OCI-LY3 (cell line): ENCODE measurements at regions not wholly inside any gene's neighbourhood (a gene's known extent, or its start where the extent isn't known, plus 50 kb on each side); places are given as distances from the start of the nearest gene placed in this dataset.

ENCODE experiments used
- H2AFZ ChIP-seq: fragments of 200-600, 300-600 bp; shearing (Covaris generic); 2 replicates; pipeline ENCODE4 v1.6.0; 2014; ENCODE audit warnings: antibody characterized with exemption, low read depth, low read length
- H3K27ac ChIP-seq: fragments of 200-600, 300-600 bp; sonication (generic); 2 replicates; pipeline ENCODE4 v1.5.1; 2014; ENCODE audit warnings: mild to moderate bottlenecking, low read length, moderate library complexity, mixed read lengths
- H3K27me3 ChIP-seq: fragments of 200-600, 300-600 bp; sonication (generic); 2 replicates; pipeline ENCODE4 v1.6.1; 2014; ENCODE audit warnings: low read depth, low read length, mixed read lengths
- H3K36me3 ChIP-seq: fragments of 200-600, 300-600 bp; sonication (generic); replicated peaks from 2 replicates; pipeline ENCODE3; 2014; ENCODE audit warnings: low read depth, low read length, mixed read lengths
- H3K4me1 ChIP-seq: fragments of 300-600, 200-600 bp; sonication (generic); 2 replicates; pipeline ENCODE4 v1.6.1; 2014; ENCODE audit warnings: low read length, mixed read lengths
- H3K4me2 ChIP-seq: fragments of 200-600, 300-600 bp; sonication (generic); 2 replicates; pipeline ENCODE4 v1.6.1; 2014; ENCODE audit warnings: low read length, mixed read lengths
- H3K4me3 ChIP-seq: fragments of 300-600, 200-600 bp; sonication (generic); 2 replicates; pipeline ENCODE4 v1.5.1; 2014; ENCODE audit warnings: antibody characterized with exemption, mild to moderate bottlenecking, low read length, moderate library complexity
- H3K79me2 ChIP-seq: fragments of 300-600, 200-600 bp; shearing (Covaris generic); 2 replicates; pipeline ENCODE4 v1.6.1; 2014; ENCODE audit warnings: mild to moderate bottlenecking, low read length, mixed read lengths
- H3K9ac ChIP-seq: fragments of 300-600, 200-600 bp; shearing (Covaris generic); 2 replicates; pipeline ENCODE4 v1.6.0; 2014; ENCODE audit warnings: mild to moderate bottlenecking, low read length, moderate library complexity
- H3K9me3 ChIP-seq: fragments of 200-600, 300-600 bp; shearing (Covaris generic); 2 replicates; pipeline ENCODE4 v1.6.1; 2014; ENCODE audit warnings: low read length, mixed read lengths; ENCODE audit not compliant: insufficient read depth
- H4K20me1 ChIP-seq: fragments of 200-600, 300-600 bp; sonication (generic); 2 replicates; pipeline ENCODE4 v1.6.1; 2016; ENCODE audit warnings: low read length, mixed read lengths; ENCODE audit not compliant: insufficient read depth
- CTCF ChIP-seq: fragments of 200-600, 300-600 bp; sonication (generic); IDR thresholded peaks from 2 replicates; pipeline ENCODE4 v1.5.1; 2014; ENCODE audit warnings: antibody characterized with exemption, low read length, low read depth
- EZH2phosphoT487 ChIP-seq: fragments of 200-600 bp; shearing (Covaris generic); IDR thresholded peaks from 2 replicates; pipeline ENCODE4 v1.6.1; 2018; ENCODE audit warnings: antibody characterized with exemption, mixed run types, low read depth

GRCh38 chr12:115024531-115024930 is 340.6 kb upstream of the TBX3 start:
- Histone ChIP-seq H3K36me3 (no peaks in the 10 kb centered on the region), H3K27me3 (no peaks in the 10 kb centered on the region), H3K4me2 (no peak overlapping the region), H3K4me1 (no peaks in the 10 kb centered on the region), H3K9me3 (peaks cover 4% of the 10 kb centered on the region; the same call in 1 of the 2 replicates), H2AFZ (no peak overlapping the region), H3K9ac (no peak overlapping the region), H4K20me1 (no peaks in the 10 kb centered on the region), H3K79me2 (no peaks in the 10 kb centered on the region), H3K27ac (no peak overlapping the region), H3K4me3 (no peak overlapping the region)
- TF ChIP-seq CTCF (no peak), EZH2phosphoT487 (no peak)

GRCh38 chr12:115023279-115024265 is 339.6 kb upstream of the TBX3 start:
- no peaks in the 10 kb centered on the region for H3K79me2 ChIP-seq
- TF ChIP-seq EZH2phosphoT487 (no peak), CTCF (no peak)
- H3K36me3 ChIP-seq, result no peaks in the 10 kb centered on the region
- H3K4me3 ChIP-seq, result no peak overlapping the region
- H4K20me1 ChIP-seq, result no peaks in the 10 kb centered on the region
- H3K4me2 ChIP-seq, result no peak overlapping the region
- H3K27me3 ChIP-seq, result no peaks in the 10 kb centered on the region
- no peak overlapping the region for H3K9ac ChIP-seq
- H3K4me1 ChIP-seq, result no peaks in the 10 kb centered on the region
- no peak overlapping the region for H3K27ac ChIP-seq
- no peak overlapping the region for H2AFZ ChIP-seq
- peaks cover 4% of the 10 kb centered on the region; the same call in 1 of the 2 replicates for H3K9me3 ChIP-seq

- Histone ChIP-seq H3K9ac (no peak overlapping the region), H3K4me3 (no peak overlapping the region), H3K36me3 (no peaks in the 10 kb centered on the region), H3K27me3 (no peaks in the 10 kb centered on the region), H3K79me2 (no peaks in the 10 kb centered on the region), H3K4me1 (peaks cover 18% of the 10 kb centered on the region), H3K4me2 (no peak overlapping the region), H3K9me3 (peaks cover 4% of the 10 kb centered on the region; the same call in 1 of the 2 replicates), H4K20me1 (no peaks in the 10 kb centered on the region), H3K27ac (no peak overlapping the region), H2AFZ (no peak overlapping the region)
- TF ChIP-seq CTCF (no peak), EZH2phosphoT487 (no peak)
These were observed 336.1 kb upstream of the TBX3 start for GRCh38 chr12:115020091-115020490.

- H3K79me2 ChIP-seq, result no peaks in the 10 kb centered on the region
These were observed 333.4 kb upstream of the TBX3 start for GRCh38 chr12:115017346-115017745.

More at GRCh38 chr12:115017346-115017745, 333.4 kb upstream of the TBX3 start:
- Histone ChIP-seq H3K27ac (no peak overlapping the region), H3K4me1 (peaks cover 33% of the 10 kb centered on the region), H3K4me2 (no peak overlapping the region), H3K36me3 (no peaks in the 10 kb centered on the region), H2AFZ (no peak overlapping the region), H4K20me1 (no peaks in the 10 kb centered on the region), H3K9me3 (peaks cover 4% of the 10 kb centered on the region; the same call in 1 of the 2 replicates), H3K4me3 (no peak overlapping the region), H3K9ac (no peak overlapping the region), H3K27me3 (no peaks in the 10 kb centered on the region)
- TF ChIP-seq EZH2phosphoT487, result no peak
- no peak for TF ChIP-seq CTCF
